Ureter (tissue), 1 donor: ENCODE measurements at regions not wholly inside any gene's neighbourhood (a gene's known extent, or its start where the extent isn't known, plus 50 kb on each side); places are given as distances from the start of the nearest gene placed in this dataset.

Source experiments
- DNase-seq: peaks from one replicate; pipeline ENCODE4 v3.0.0-alpha.2; 2020; ENCODE audit warnings: low spot score
- donor health status: DM: yes; HTN: yes; CAD: no.

GRCh38 chr1:230000493-230001184, 66.4 kb upstream of the GALNT2 start:
- DNase-seq = no peak

GRCh38 chr1:230002164-230002803, 64.8 kb upstream of the GALNT2 start:
- DNase-seq = no peak

- DNase-seq = no peak
Observed at GRCh38 chr1:230003409-230003808, 63.6 kb upstream of the GALNT2 start.

- no peak for DNase-seq
Observed at GRCh38 chr1:230005040-230005439, 62.0 kb upstream of the GALNT2 start.

- DNase-seq = no peak
Observed at GRCh38 chr1:230008721-230009120, 58.3 kb upstream of the GALNT2 start.

- no peak for DNase-seq
Observed at GRCh38 chr1:230009611-230010313, 57.3 kb upstream of the GALNT2 start.

GRCh38 chr1:230010603-230011332, 56.3 kb upstream of the GALNT2 start:
- no peak for DNase-seq

GRCh38 chr1:230011333-230012092, 55.5 kb upstream of the GALNT2 start:
- DNase-seq = no peak

GRCh38 chr1:230012093-230012393, 55.0 kb upstream of the GALNT2 start:
- no peak for DNase-seq

GRCh38 chr1:230012741-230013140, 54.3 kb upstream of the GALNT2 start:
- no peak for DNase-seq

GRCh38 chr1:230016159-230016558, 50.9 kb upstream of the GALNT2 start:
- DNase-seq = no peak
